IMR-90 (cell line): ENCODE measurements at regions not wholly inside any gene's neighbourhood (a gene's known extent, or its start where the extent isn't known, plus 50 kb on each side); places are given as distances from the start of the nearest gene placed in this dataset.

ENCODE experiments used
- ATAC-seq: fragments of 200-7000 bp; cut with Tn5 transposase; 2 replicates; pipeline ENCODE4 v1.9.1; 2020; ENCODE audit warnings: low read depth, mild to moderate bottlenecking, moderate library complexity
- BruUV-seq: library from RNA; stranded (reverse); fragments of 400-500 nt; replicated peaks from 2 replicates; lab custom pipeline; 2021; lab: Mats Ljungman, UMichigan
- CTCF ChIA-PET: fragments of 300-600 bp; formaldehyde crosslinking; extraction: SDS; loops from one replicate; lab custom pipeline; 2021; ENCODE audit warnings: antibody characterized with exemption; lab: Yijun Ruan, JAX
- POLR2A ChIA-PET: fragments of 300-600 bp; sonication (Branson Sonifier 250); formaldehyde crosslinking; loops from one replicate; lab custom pipeline; 2022; ENCODE audit warnings: antibody characterized with exemption; ENCODE audit not compliant: unreplicated experiment; lab: Charles Lee
- DNase-seq: peaks from one replicate; pipeline ENCODE4 v3.0.0; 2013
- H2AFZ ChIP-seq: replicated peaks from 2 replicates; pipeline ENCODE3; 2013; ENCODE audit warnings: low read length, mild to moderate bottlenecking; ENCODE audit not compliant: poor library complexity
- H2AK5ac ChIP-seq: 2 replicates; pipeline ENCODE4 v1.6.1; 2013; ENCODE audit warnings: low read depth, low read length, inconsistent platforms
- H2AK9ac ChIP-seq: replicated peaks from 2 replicates; pipeline ENCODE3; 2013; ENCODE audit warnings: mild to moderate bottlenecking, low read depth, low read length, moderate library complexity; ENCODE audit not compliant: poor library complexity
- H2BK120ac ChIP-seq: 2 replicates; pipeline ENCODE4 v1.6.1; 2013; ENCODE audit warnings: low read depth, low read length, inconsistent platforms
- H2BK15ac ChIP-seq: 3 replicates; pipeline ENCODE4 v1.6.1; 2013; ENCODE audit warnings: low read depth, low read length, inconsistent platforms
- H2BK20ac ChIP-seq: 2 replicates; pipeline ENCODE4 v1.6.1; 2013; ENCODE audit warnings: low read depth, mild to moderate bottlenecking, inconsistent platforms, low read length, moderate library complexity
- H2BK5ac ChIP-seq: 2 replicates; pipeline ENCODE4 v1.6.1; 2013; ENCODE audit warnings: mild to moderate bottlenecking, low read depth, low read length, inconsistent platforms; ENCODE audit not compliant: poor library complexity, severe bottlenecking
- H3K14ac ChIP-seq: replicated peaks from 2 replicates; pipeline ENCODE4 v1.6.1; 2013; ENCODE audit warnings: low read depth, low read length, inconsistent platforms
- H3K18ac ChIP-seq: 2 replicates; pipeline ENCODE4 v1.6.1; 2013; ENCODE audit warnings: low read depth, low read length, control low read depth
- H3K23ac ChIP-seq: 2 replicates; pipeline ENCODE4 v1.6.1; 2013; ENCODE audit warnings: low read depth, low read length, inconsistent platforms
- H3K27ac ChIP-seq: 2 replicates; pipeline ENCODE4 v1.5.1; 2013; ENCODE audit warnings: mild to moderate bottlenecking, control low read depth, low read length; ENCODE audit not compliant: insufficient read depth
- H3K27me3 ChIP-seq: 2 replicates; pipeline ENCODE4 v1.6.1; 2013; ENCODE audit warnings: low read length; ENCODE audit not compliant: control insufficient read depth, insufficient read depth
- H3K36me3 ChIP-seq: 2 replicates; pipeline ENCODE4 v1.6.1; 2013; ENCODE audit warnings: low read length, mixed read lengths; ENCODE audit not compliant: control insufficient read depth, insufficient read depth
- H3K4ac ChIP-seq: 2 replicates; pipeline ENCODE4 v1.6.1; 2013; ENCODE audit warnings: low read depth, low read length, inconsistent platforms
- H3K4me1 ChIP-seq: 2 replicates; pipeline ENCODE4 v1.6.1; 2013; ENCODE audit warnings: low read length, mixed read lengths; ENCODE audit not compliant: control insufficient read depth, insufficient read depth
- H3K4me2 ChIP-seq: 2 replicates; pipeline ENCODE4 v1.6.1; 2013; ENCODE audit warnings: low read depth, mild to moderate bottlenecking, control low read depth, low read length, moderate library complexity
- H3K4me3 ChIP-seq: 2 replicates; pipeline ENCODE4 v1.5.1; 2013; ENCODE audit warnings: low read depth, mild to moderate bottlenecking, control low read depth, low read length, moderate library complexity; ENCODE audit not compliant: insufficient read depth
- H3K56ac ChIP-seq: 2 replicates; pipeline ENCODE4 v1.6.1; 2013; ENCODE audit warnings: low read length, inconsistent platforms; ENCODE audit not compliant: insufficient read depth; ENCODE audit errors: extremely low read depth
- H3K79me1 ChIP-seq, 2 experiments: 2 replicates each; pipeline ENCODE4 v1.6.1; 2013; ENCODE audit warnings: low read length in 2 of 2, inconsistent platforms in 1 of 2, low read depth in 1 of 2
- H3K9ac ChIP-seq: 2 replicates; pipeline ENCODE4 v1.6.1; 2013; ENCODE audit warnings: low read depth, low read length, control low read depth
- H3K9me1 ChIP-seq: 2 replicates; pipeline ENCODE4 v1.6.1; 2013; ENCODE audit warnings: low read length, inconsistent platforms; ENCODE audit not compliant: insufficient read depth
- H3K9me3 ChIP-seq: 2 replicates; pipeline ENCODE4 v1.6.1; 2013; ENCODE audit warnings: low read length; ENCODE audit not compliant: control insufficient read depth, insufficient read depth
- H4K20me1 ChIP-seq: 2 replicates; pipeline ENCODE4 v1.6.1; 2013; ENCODE audit warnings: low read length, inconsistent platforms; ENCODE audit not compliant: insufficient read depth
- H4K5ac ChIP-seq: 2 replicates; pipeline ENCODE4 v1.6.1; 2013; ENCODE audit warnings: mild to moderate bottlenecking, low read depth, low read length, control low read depth
- H4K8ac ChIP-seq, 2 experiments: 2 replicates each; pipeline ENCODE4 v1.6.1; 2013; ENCODE audit warnings: low read depth in 2 of 2, low read length in 2 of 2, control low read depth in 1 of 2, inconsistent platforms in 1 of 2
- H4K91ac ChIP-seq: 2 replicates; pipeline ENCODE4 v1.6.1; 2013; ENCODE audit warnings: low read depth, low read length, inconsistent platforms; ENCODE audit not compliant: insufficient read depth
- CEBPB ChIP-seq: IDR thresholded peaks from 2 replicates; pipeline ENCODE4 v1.6.1; 2012; ENCODE audit warnings: low read depth, low read length, improper control_type of control experiment
- CHD1 ChIP-seq: IDR thresholded peaks from 2 replicates; pipeline ENCODE4 v1.6.1; 2012; ENCODE audit warnings: low read depth, low read length, improper control_type of control experiment
- ELK1 ChIP-seq: fragments of 150-350 bp; IDR thresholded peaks from 2 replicates; pipeline ENCODE4 v1.6.1; 2016; ENCODE audit warnings: low read depth, mild to moderate bottlenecking, low read length, moderate library complexity, borderline replicate concordance
- FOS ChIP-seq: fragments of 150-350 bp; IDR thresholded peaks from 2 replicates; pipeline ENCODE4 v1.6.1; 2016; ENCODE audit warnings: low read depth, low read length
- RCOR1 ChIP-seq: IDR thresholded peaks from 2 replicates; pipeline ENCODE4 v1.6.1; 2012; ENCODE audit warnings: mild to moderate bottlenecking, low read length, improper control_type of control experiment; ENCODE audit not compliant: insufficient replicate concordance
- SMC3 ChIP-seq: fragments of 150-350 bp; IDR thresholded peaks from 2 replicates; pipeline ENCODE4 v1.6.1; 2016; ENCODE audit warnings: low read depth, mild to moderate bottlenecking, antibody characterized with exemption, low read length, moderate library complexity
- WGBS, 2 experiments: methylation state at CpG; one replicate each; pipeline versions ENCODE4 v1.1.5 to v1.1.7; 2013; ENCODE audit warnings: missing lambda C conversion rate in 2 of 2; ENCODE audit not compliant: insufficient read length in 1 of 2; ENCODE audit errors: extremely low coverage in 2 of 2; 5-methylcytosine and 5-hydroxymethylcytosine counted together
- dilution Hi-C: fragments of 300-500 bp; cut with HindIII; formaldehyde crosslinking; loops from one replicate; pipeline ENCODE4 v1.14.3; 2018; ENCODE audit warnings: low sequenced_read_pairs; ENCODE audit not compliant: unreplicated experiment
- in situ Hi-C: fragments of 300-500 bp; cut with MboI; formaldehyde crosslinking; loops from 3 replicates; pipeline ENCODE4 v1.14.3; 2019; ENCODE audit warnings: low sequenced_read_pairs, inconsistent platforms, mixed read lengths
- intact Hi-C: fragments of 100-400 bp; cut with micrococcal nuclease; formaldehyde crosslinking; loops from 2 replicates; pipeline ENCODE4 v1.10.0; 2022

GRCh38 chr7:20005081-20005480 is 212.1 kb downstream of the MACC1 start:
- ChIA-PET CTCF (no interaction called here), POLR2A (no interaction called here)
- no TSS peak for BruUV-seq
- Histone ChIP-seq H2BK20ac (no peak overlapping the region), H2AK5ac (no peak overlapping the region), H3K4me2 (no peak overlapping the region), H2BK15ac (no peak overlapping the region), H2AFZ (no peak overlapping the region), H2AK9ac (no peak overlapping the region), H3K27ac (no peak overlapping the region), H3K18ac (no peak overlapping the region), H2BK5ac (no peak overlapping the region), H3K9me3 (no peaks in the 10 kb centered on the region), H3K4ac (no peak overlapping the region), H3K4me1 (no peaks in the 10 kb centered on the region), H3K56ac (no peak overlapping the region), H4K91ac (no peak overlapping the region), H3K36me3 (no peaks in the 10 kb centered on the region), H3K14ac (no peak overlapping the region), H3K4me3 (no peak overlapping the region), H3K9me1 (no peaks in the 10 kb centered on the region), H3K79me1 (no peaks in the 10 kb centered on the region), H3K23ac (no peak overlapping the region), H2BK120ac (no peak overlapping the region), H4K5ac (no peak overlapping the region), H4K20me1 (no peaks in the 10 kb centered on the region), H3K9ac (no peak overlapping the region), H3K27me3 (no peaks in the 10 kb centered on the region), H4K8ac (no peak overlapping the region)
- ATAC-seq = no peak
- TF ChIP-seq ELK1 = no peak
- no peak for TF ChIP-seq CHD1
- TF ChIP-seq CEBPB = no peak
- TF ChIP-seq FOS = no peak
- TF ChIP-seq RCOR1 = no peak
- TF ChIP-seq SMC3 = no peak
- in situ Hi-C loops = no loop called here
- no peak for DNase-seq
- dilution Hi-C loops = no loop called here
- intact Hi-C loops = no loop called here
- no CpG with 5 or more reads among the region's 3 CpGs for WGBS, 2 experiments
